WTC11 (cell line): ENCODE measurements at regions not wholly inside any gene's neighbourhood (a gene's known extent, or its start where the extent isn't known, plus 50 kb on each side); places are given as distances from the start of the nearest gene placed in this dataset.

Experiments used
- ATF3 ChIP-seq: sonication (generic); formaldehyde crosslinking; conservative IDR thresholded peaks from 2 replicates; pipeline ENCODE4 v1.8.1; 2022; ENCODE audit warnings: mild to moderate bottlenecking, missing genetic modification reagents
- NFYB ChIP-seq: sonication (generic); formaldehyde crosslinking; conservative IDR thresholded peaks from 2 replicates; pipeline ENCODE4 v1.8.0; 2022; ENCODE audit warnings: low read depth, missing genetic modification reagents
- TF ChIP-seq, protein P1 (sequence below): fragments of 200-600 bp; IDR thresholded peaks from 2 replicates; pipeline ENCODE4 v1.8.0; 2022; ENCODE audit warnings: antibody characterized with exemption

- TF ChIP-seq ATF3 (CRISPR knock-in tag) = no peak
- TF ChIP-seq, protein P1, sequence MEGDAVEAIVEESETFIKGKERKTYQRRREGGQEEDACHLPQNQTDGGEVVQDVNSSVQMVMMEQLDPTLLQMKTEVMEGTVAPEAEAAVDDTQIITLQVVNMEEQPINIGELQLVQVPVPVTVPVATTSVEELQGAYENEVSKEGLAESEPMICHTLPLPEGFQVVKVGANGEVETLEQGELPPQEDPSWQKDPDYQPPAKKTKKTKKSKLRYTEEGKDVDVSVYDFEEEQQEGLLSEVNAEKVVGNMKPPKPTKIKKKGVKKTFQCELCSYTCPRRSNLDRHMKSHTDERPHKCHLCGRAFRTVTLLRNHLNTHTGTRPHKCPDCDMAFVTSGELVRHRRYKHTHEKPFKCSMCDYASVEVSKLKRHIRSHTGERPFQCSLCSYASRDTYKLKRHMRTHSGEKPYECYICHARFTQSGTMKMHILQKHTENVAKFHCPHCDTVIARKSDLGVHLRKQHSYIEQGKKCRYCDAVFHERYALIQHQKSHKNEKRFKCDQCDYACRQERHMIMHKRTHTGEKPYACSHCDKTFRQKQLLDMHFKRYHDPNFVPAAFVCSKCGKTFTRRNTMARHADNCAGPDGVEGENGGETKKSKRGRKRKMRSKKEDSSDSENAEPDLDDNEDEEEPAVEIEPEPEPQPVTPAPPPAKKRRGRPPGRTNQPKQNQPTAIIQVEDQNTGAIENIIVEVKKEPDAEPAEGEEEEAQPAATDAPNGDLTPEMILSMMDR = no peak
- no peak for TF ChIP-seq NFYB (CRISPR knock-in tag)
These were observed 127.5 kb downstream of the CRPPA start for GRCh38 chr7:16293669-16294425.
